Spleen (tissue), 11 donors: ENCODE measurements at regions not wholly inside any gene's neighbourhood (a gene's known extent, or its start where the extent isn't known, plus 50 kb on each side); places are given as distances from the start of the nearest gene placed in this dataset.

ENCODE experiments used
- DNase-seq: peaks from one replicate; pipeline ENCODE4 v3.0.0-alpha.2; 2020
- H3K27ac ChIP-seq, 8 donors: fragments of 200-600 bp; sonication (generic) in 7 of 8; 1 replicate in 4 of 8; 2 replicates in 4 of 8; pipeline versions ENCODE4 v1.5.0 to v1.8.0; 2016 to 2021; ENCODE audit warnings: inconsistent platforms in 4 of 8, mild to moderate bottlenecking in 4 of 8, moderate library complexity in 1 of 8
- H3K27me3 ChIP-seq, 7 donors: fragments of 200-600 bp; sonication (generic) in 6 of 7; replicated peaks in 1 of 7; 1 replicate in 4 of 7; 2 replicates in 3 of 7; pipeline versions ENCODE4 v1.5.0 to v1.8.0; 2016 to 2021; ENCODE audit warnings: inconsistent platforms in 3 of 7, mild to moderate bottlenecking in 1 of 7
- H3K36me3 ChIP-seq, 6 donors: fragments of 200-600 bp; sonication (generic) in 5 of 6; 1 replicate in 4 of 6; 2 replicates in 2 of 6; pipeline versions ENCODE4 v1.5.0 to v1.8.0; 2016 to 2021; ENCODE audit warnings: inconsistent platforms in 2 of 6
- H3K4me1 ChIP-seq, 6 donors: fragments of 200-600 bp; sonication (generic) in 5 of 6; 1 replicate in 3 of 6; 2 replicates in 3 of 6; pipeline versions ENCODE4 v1.5.0 to v1.8.0; 2016 to 2021; ENCODE audit warnings: inconsistent platforms in 3 of 6
- H3K4me3 ChIP-seq, 8 donors: fragments of 200-600 bp; sonication (generic) in 7 of 8; 1 replicate in 4 of 8; 2 replicates in 4 of 8; pipeline versions ENCODE4 v1.5.0 to v1.8.0; 2016 to 2021; ENCODE audit warnings: inconsistent platforms in 4 of 8, mild to moderate bottlenecking in 4 of 8, moderate library complexity in 2 of 8
- H3K9me3 ChIP-seq, 8 donors: fragments of 200-600 bp; sonication (generic) in 7 of 8; 1 replicate in 4 of 8; 2 replicates in 4 of 8; pipeline versions ENCODE4 v1.5.0 to v1.8.0; 2016 to 2021; ENCODE audit warnings: inconsistent platforms in 4 of 8
- CTCF ChIP-seq, 11 experiments: fragments of 200-600 bp in 7 of 11; fragments of 450-650 bp in 4 of 11; sonication (generic) in 4 of 11; IDR thresholded peaks in 8 of 11; conservative IDR thresholded peaks in 3 of 11; 1 replicate in 7 of 11; 2 replicates in 4 of 11; pipeline versions ENCODE4 v1.4.0 to v1.8.0; 2016 to 2021; ENCODE audit warnings: antibody characterized with exemption in 11 of 11, inconsistent platforms in 4 of 11, mild to moderate bottlenecking in 1 of 11
- POLR2A ChIP-seq, 3 donors: fragments of 450-650 bp; IDR thresholded peaks; one replicate each; pipeline ENCODE4 v1.5.1; 2017; ENCODE audit warnings: antibody characterized with exemption in 3 of 3, mild to moderate bottlenecking in 1 of 3
- POLR2AphosphoS5 ChIP-seq, 3 donors: sonication (generic); formaldehyde crosslinking; IDR thresholded peaks; one replicate each; pipeline ENCODE4 v1.5.1; 2017; ENCODE audit warnings: antibody characterized with exemption in 3 of 3
- whole genome bisulfite sequencing, 5 donors: extraction: QIAGEN DNeasy Blood & Tissue Kit in 3 of 5; methylation state at CpG; one replicate each; pipeline versions ENCODE4 v1.1.5 to v1.1.7; 2013 to 2018; 5-methylcytosine and 5-hydroxymethylcytosine counted together
- intact Hi-C: fragments of 100-400 bp; cut with DNase I; formaldehyde crosslinking; loops from one replicate; pipeline ENCODE4 v1.15.0; 2023; ENCODE audit warnings: low total_unique reads
- donor health status: healthy with polysubstance abuse.
- donor health status: DM: no; HTN: no; CAD: no; lungs with moderate emphysema.
- donor health status: DM: no; HTN: no; CAD: no.
- donor health status: Bipolar disorder and iron deficiency.
- donor health status: healthy.
- donor health status: DM: no; HTN: no; CAD: no.
- donor health status: DM: yes; HTN: yes; CAD: no.

GRCh38 chr7:45242261-45242660 is 84.7 kb downstream of the RAMP3 start:
- peaks cover 0 to 51% (median 0%) of the 10 kb centered on the region in 7 donors for H3K27me3 ChIP-seq
- no peak for DNase-seq
- 89 to 98% (median 91%) methylated on average over 4 of the region's 4 CpGs for WGBS, 5 donors
- peaks cover 0 to under 1% (median 0%) of the 10 kb centered on the region in 8 donors for H3K9me3 ChIP-seq
- peaks cover 0 to 19% (median 6%) of the 10 kb centered on the region in 6 donors for H3K4me1 ChIP-seq
- TF ChIP-seq POLR2A (IDR thresholded peaks at IDR 0.05) = no peak
- TF ChIP-seq CTCF (IDR thresholded peaks at IDR 0.05 in 8 of 11, conservative IDR thresholded peaks at IDR 0.05 in 3 of 11) = no peak
- no peak for TF ChIP-seq POLR2AphosphoS5 (IDR thresholded peaks at IDR 0.05)
- H3K4me3 ChIP-seq = no peak overlapping the region
- H3K27ac ChIP-seq = no peak overlapping the region
- intact Hi-C loops = no loop called here
- H3K36me3 ChIP-seq = no peaks in the 10 kb centered on the region

GRCh38 chr7:45242698-45243097 is 85.1 kb downstream of the RAMP3 start:
- 83 to 97% (median 91%) methylated on average over 2 to 3 of the region's 3 CpGs for WGBS, 5 donors
- Histone ChIP-seq H3K27me3 (peaks cover 0 to 55% (median 0%) of the 10 kb centered on the region in 7 donors), H3K4me3 (no peak overlapping the region), H3K27ac (no peak overlapping the region), H3K9me3 (peaks cover 0 to 5% (median 3%) of the 10 kb centered on the region in 8 donors), H3K4me1 (peaks cover 0 to 19% (median 6%) of the 10 kb centered on the region in 6 donors), H3K36me3 (no peaks in the 10 kb centered on the region)
- TF ChIP-seq POLR2AphosphoS5 (IDR thresholded peaks at IDR 0.05) = no peak
- TF ChIP-seq POLR2A (IDR thresholded peaks at IDR 0.05) = no peak
- TF ChIP-seq CTCF (IDR thresholded peaks at IDR 0.05 in 8 of 11, conservative IDR thresholded peaks at IDR 0.05 in 3 of 11) = no peak
- DNase-seq = no peak
- intact Hi-C loops = no loop called here

GRCh38 chr7:45244981-45245380 is 87.4 kb downstream of the RAMP3 start:
- intact Hi-C loops = no loop called here
- H3K27me3 ChIP-seq = peaks cover 0 to 50% (median 0%) of the 10 kb centered on the region in 7 donors
- H3K36me3 ChIP-seq = no peaks in the 10 kb centered on the region
- H3K4me3 ChIP-seq = no peak overlapping the region
- TF ChIP-seq POLR2A (IDR thresholded peaks at IDR 0.05) (no peak), CTCF (IDR thresholded peaks at IDR 0.05 in 8 of 11, conservative IDR thresholded peaks at IDR 0.05 in 3 of 11) (no peak), POLR2AphosphoS5 (IDR thresholded peaks at IDR 0.05) (no peak)
- H3K27ac ChIP-seq = no peak overlapping the region
- no peak for DNase-seq
- H3K4me1 ChIP-seq = peaks cover 0 to 15% (median 5%) of the 10 kb centered on the region in 6 donors
- WGBS, 5 donors = 73 to 95% (median 80%) methylated on average over 2 of the region's 2 CpGs
- H3K9me3 ChIP-seq = peaks cover 0 to 11% (median 6%) of the 10 kb centered on the region in 8 donors

GRCh38 chr7:45246339-45246738 is 88.7 kb downstream of the RAMP3 start:
- no peak for TF ChIP-seq POLR2A (IDR thresholded peaks at IDR 0.05)
- TF ChIP-seq POLR2AphosphoS5 (IDR thresholded peaks at IDR 0.05) = no peak
- Histone ChIP-seq H3K4me3 (no peak overlapping the region), H3K4me1 (peaks cover 0 to 6% (median 0%) of the 10 kb centered on the region in 6 donors), H3K27ac (no peak overlapping the region), H3K9me3 (peaks cover 0 to 11% (median 6%) of the 10 kb centered on the region in 8 donors), H3K36me3 (no peaks in the 10 kb centered on the region), H3K27me3 (peaks cover 0 to 41% (median 0%) of the 10 kb centered on the region in 7 donors)
- intact Hi-C loops = no loop called here
- no peak for DNase-seq
- 60 to 67% (median 64%) methylated on average over 3 of the region's 3 CpGs for WGBS, 5 donors
